Progenitor cell of endocrine pancreas (in vitro differentiated cells): ENCODE measurements at regions not wholly inside any gene's neighbourhood (a gene's known extent, or its start where the extent isn't known, plus 50 kb on each side); places are given as distances from the start of the nearest gene placed in this dataset.

ENCODE experiments used
- DNase-seq: peaks from one replicate; pipeline ENCODE4 v3.0.0; 2021; ENCODE audit warnings: low spot score; ENCODE audit not compliant: unreplicated experiment
- H3K27ac Mint-ChIP-seq: 2 replicates; pipeline ENCODE4 v1.8.0; 2021; ENCODE audit warnings: mild to moderate bottlenecking, moderate library complexity, mixed read lengths
- H3K27me3 Mint-ChIP-seq: 2 replicates; pipeline ENCODE4 v1.8.0; 2021; ENCODE audit warnings: mixed read lengths
- H3K36me3 Mint-ChIP-seq: 2 replicates; pipeline ENCODE4 v1.8.0; 2022; ENCODE audit warnings: mixed read lengths; ENCODE audit not compliant: insufficient read depth
- H3K4me1 Mint-ChIP-seq: 2 replicates; pipeline ENCODE4 v1.8.0; 2021; ENCODE audit warnings: low read depth, mixed read lengths
- H3K4me3 Mint-ChIP-seq: 2 replicates; pipeline ENCODE4 v1.8.0; 2021; ENCODE audit warnings: low read depth, mild to moderate bottlenecking, moderate library complexity, mixed read lengths
- H3K9me3 Mint-ChIP-seq: 2 replicates; pipeline ENCODE4 v1.8.0; 2021; ENCODE audit warnings: low read depth, mixed read lengths
- CTCF ChIP-seq: fragments of 200-600 bp; sonication (generic); IDR thresholded peaks from one replicate; pipeline ENCODE4 v1.5.0; 2021; ENCODE audit warnings: antibody characterized with exemption, mild to moderate bottlenecking; ENCODE audit not compliant: unreplicated experiment

GRCh38 chr10:61830846-61831273 is 70.6 kb upstream of the ARID5B start:
- H3K4me3 Mint-ChIP-seq: no peak overlapping the region
- DNase-seq: no peak

DNA sequence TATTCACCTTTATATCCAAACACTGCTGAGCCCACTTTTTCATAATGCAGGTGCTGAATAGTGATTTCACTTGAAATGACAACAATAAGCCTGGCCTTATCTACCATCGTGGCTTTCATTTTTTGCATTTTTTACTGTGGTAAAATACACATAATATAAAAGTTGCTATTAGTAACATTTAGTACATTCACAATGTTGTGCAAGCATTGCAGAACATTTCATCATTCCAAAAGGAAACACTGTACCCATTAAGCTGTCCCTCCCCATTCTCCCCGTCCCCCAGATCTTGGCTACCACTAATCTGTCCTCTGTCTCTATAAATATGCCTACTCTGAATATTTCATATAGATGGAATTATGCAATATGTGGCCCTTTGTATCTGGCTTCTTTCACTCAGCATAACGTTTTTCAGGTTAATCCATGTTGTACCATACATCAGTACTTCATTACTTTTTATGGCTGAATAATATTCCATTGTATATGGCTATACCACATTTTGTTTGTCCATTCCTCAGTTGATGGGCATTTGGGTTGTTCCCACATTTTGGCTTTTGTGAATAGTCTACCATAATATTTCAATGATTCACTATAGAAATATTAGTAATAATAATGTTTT is 68.5 kb upstream of the ARID5B start:
- Mint-ChIP-seq H3K9me3 (peaks cover 13% of the 10 kb centered on the region), H3K27ac (no peak overlapping the region), H3K4me3 (no peak overlapping the region), H3K4me1 (peaks cover 29% of the 10 kb centered on the region), H3K36me3 (peaks cover 3% of the 10 kb centered on the region), H3K27me3 (no peaks in the 10 kb centered on the region)
- no peak for TF ChIP-seq CTCF
- no peak for DNase-seq

More at GRCh38 chr10:61830846-61831273, 70.6 kb upstream of the ARID5B start:
- no peaks in the 10 kb centered on the region for H3K27me3 Mint-ChIP-seq
- no peak for TF ChIP-seq CTCF
- peaks cover 3% of the 10 kb centered on the region for H3K36me3 Mint-ChIP-seq
- H3K9me3 Mint-ChIP-seq: peaks cover 13% of the 10 kb centered on the region
- H3K4me1 Mint-ChIP-seq: peaks cover 12% of the 10 kb centered on the region
- H3K27ac Mint-ChIP-seq: no peak overlapping the region

DNA sequence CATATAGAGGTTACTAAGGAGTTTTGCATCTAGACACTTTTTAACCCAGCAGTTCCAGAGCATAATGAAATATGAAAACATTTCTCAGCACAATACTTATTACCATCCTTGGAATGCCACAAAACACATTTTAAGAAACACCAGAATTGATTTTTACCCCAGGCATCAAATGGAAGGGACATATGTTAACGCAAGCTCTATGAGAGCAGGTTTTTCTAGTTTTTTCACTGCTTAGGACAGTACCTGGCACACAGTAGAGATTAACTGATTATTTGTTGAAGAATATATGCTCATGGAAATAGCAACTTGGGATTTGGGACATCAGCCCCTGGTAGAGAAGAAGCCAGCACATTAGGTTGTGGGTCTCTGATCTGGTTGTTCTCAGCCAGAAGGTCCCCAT is 67.0 kb upstream of the ARID5B start:
- peaks cover 8% of the 10 kb centered on the region for H3K9me3 Mint-ChIP-seq
- H3K36me3 Mint-ChIP-seq: peaks cover 3% of the 10 kb centered on the region
- peaks cover 33% of the 10 kb centered on the region for H3K4me1 Mint-ChIP-seq
- no peak for TF ChIP-seq CTCF
- no peak overlapping the region for H3K27ac Mint-ChIP-seq
- H3K4me3 Mint-ChIP-seq: no peak overlapping the region
- H3K27me3 Mint-ChIP-seq: no peaks in the 10 kb centered on the region
- no peak for DNase-seq

DNA sequence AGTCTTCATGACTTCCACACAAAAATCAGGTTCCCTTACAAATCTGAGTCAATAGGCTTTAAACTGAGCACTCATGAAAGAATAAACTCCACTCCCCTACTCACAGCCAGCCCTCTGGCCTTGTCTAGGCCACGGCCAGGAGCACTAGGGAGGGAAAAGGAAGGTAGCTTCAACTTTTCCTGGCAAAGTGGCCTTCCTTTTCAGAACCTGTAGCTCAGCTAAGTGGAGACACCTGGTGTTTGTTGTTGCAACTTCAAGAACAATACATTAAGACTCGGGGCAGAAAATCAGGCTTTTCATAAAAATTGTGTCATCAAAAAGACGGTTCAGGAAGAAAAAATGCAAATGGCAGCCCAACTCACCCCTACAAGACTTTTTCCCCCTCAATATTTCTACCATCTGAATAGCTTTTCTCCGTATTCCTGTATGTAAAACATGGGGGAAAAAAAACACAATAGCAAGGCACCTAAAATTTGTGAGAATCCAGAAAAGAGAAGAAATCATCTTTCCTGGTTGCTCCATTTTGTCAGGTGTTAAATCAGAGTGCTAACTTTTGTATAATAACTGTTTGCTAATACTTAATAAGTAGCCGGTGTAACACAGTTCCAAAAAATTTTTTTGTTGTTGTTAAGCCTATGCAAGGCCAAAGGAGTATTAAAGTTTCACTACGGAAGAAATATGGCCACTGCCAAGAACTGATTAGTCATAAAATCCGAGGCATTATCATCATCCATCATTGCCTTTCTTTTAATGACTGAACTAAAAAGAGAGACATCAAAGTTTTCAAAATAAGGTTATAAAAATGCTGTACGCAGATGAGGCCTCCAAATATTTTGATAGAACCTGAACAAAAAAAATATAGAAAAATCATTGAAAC is 66.2 kb upstream of the ARID5B start:
- H3K27ac Mint-ChIP-seq: peak overlapping the region; percentile 0
- DNase-seq: no peak
- no peak overlapping the region for H3K4me3 Mint-ChIP-seq
- H3K4me1 Mint-ChIP-seq: peaks cover 39% of the 10 kb centered on the region
- TF ChIP-seq CTCF: peak; percentile 54
- peaks cover 8% of the 10 kb centered on the region for H3K9me3 Mint-ChIP-seq
- no peaks in the 10 kb centered on the region for H3K27me3 Mint-ChIP-seq
- H3K36me3 Mint-ChIP-seq: peaks cover 3% of the 10 kb centered on the region

GRCh38 chr10:61835946-61836887 is 65.3 kb upstream of the ARID5B start:
- Mint-ChIP-seq H3K4me1 (peaks cover 43% of the 10 kb centered on the region), H3K36me3 (peaks cover 2% of the 10 kb centered on the region), H3K27ac (peak overlapping the region; percentile 93), H3K9me3 (peaks cover 8% of the 10 kb centered on the region), H3K27me3 (no peaks in the 10 kb centered on the region), H3K4me3 (no peak overlapping the region)
- DNase-seq: no peak
- no peak for TF ChIP-seq CTCF
